ENCODE measurements at regions not wholly inside any gene's neighbourhood (a gene's known extent, or its start where the extent isn't known, plus 50 kb on each side); places are given as distances from the start of the nearest gene placed in this dataset.
"Not testable (repeated sequence)": the region's sequence is repeated elsewhere in the genome, so short reads cannot be mapped to it uniquely, and the experiment has no call there.

GRCh38 chr9:33739398-33739797 lies 56.0 kb upstream of the PRSS3 start:
- DNase-seq (ENCODE audit: low read depth) = no peak

GRCh38 chr9:33740075-33740474 lies 55.3 kb upstream of the PRSS3 start:
- no peak for DNase-seq (ENCODE audit: low read depth)

DNA sequence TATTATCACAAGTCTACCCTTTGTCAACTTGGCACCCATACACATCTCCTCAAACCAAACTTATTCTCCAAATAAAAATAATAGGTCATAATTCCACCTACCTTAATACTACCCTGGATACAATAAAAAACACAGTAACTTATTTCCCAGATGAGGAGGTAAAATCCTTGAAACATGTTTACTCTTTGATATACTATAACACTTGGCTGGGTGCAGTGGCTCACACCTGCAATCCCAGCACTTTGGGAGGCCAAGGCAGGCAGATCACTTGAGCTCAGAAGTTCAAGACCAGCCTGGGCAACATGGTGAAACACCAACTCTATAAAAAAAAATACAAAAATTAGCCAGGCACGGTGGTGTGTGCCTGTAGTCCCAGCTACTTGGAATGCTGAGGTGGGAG lies 54.4 kb upstream of the PRSS3 start:
- not testable (repeated sequence) for DNase-seq (ENCODE audit: low read depth)

- DNase-seq (ENCODE audit: low read depth) = no peak
Observed at GRCh38 chr9:33742051-33742450, 53.3 kb upstream of the PRSS3 start.

GRCh38 chr9:33742519-33742918 lies 52.8 kb upstream of the PRSS3 start:
- DNase-seq (ENCODE audit: low read depth) = no peak
